Stomach (tissue), 8 donors: ENCODE measurements at regions not wholly inside any gene's neighbourhood (a gene's known extent, or its start where the extent isn't known, plus 50 kb on each side); places are given as distances from the start of the nearest gene placed in this dataset.

Source experiments
- DNase-seq, 2 donors: peaks; one replicate each; pipeline versions ENCODE4 v3.0.0 to v3.0.0-alpha.2; 2013 to 2019
- H3K27ac ChIP-seq, 5 donors: fragments of 200-600 bp in 4 of 5; sonication (generic) in 4 of 5; one replicate each; pipeline ENCODE4 v1.5.1; 2013 to 2019; ENCODE audit warnings: mild to moderate bottlenecking in 1 of 5, moderate library complexity in 1 of 5
- H3K27me3 ChIP-seq, 3 donors: fragments of 200-600 bp; sonication (generic); one replicate each; pipeline ENCODE4 v1.5.1; 2017 to 2019; ENCODE audit warnings: mixed run types in 1 of 3
- H3K36me3 ChIP-seq, 4 donors: fragments of 200-600 bp; sonication (generic); 1 replicate in 3 of 4; 2 replicates in 1 of 4; pipeline ENCODE4 v1.5.1; 2016 to 2019
- H3K4me1 ChIP-seq, 4 donors: fragments of 200-600 bp; sonication (generic); one replicate each; pipeline ENCODE4 v1.5.1; 2016 to 2019
- H3K4me3 ChIP-seq, 4 donors: fragments of 200-600 bp; sonication (generic) in 3 of 4; one replicate each; pipeline ENCODE4 v1.5.1; 2016 to 2019; ENCODE audit warnings: mild to moderate bottlenecking in 1 of 4
- H3K9me3 ChIP-seq, 4 donors: fragments of 200-600 bp; sonication (generic); one replicate each; pipeline ENCODE4 v1.5.1; 2016 to 2019
- EP300 ChIP-seq: sonication (generic); formaldehyde crosslinking; IDR thresholded peaks from one replicate; pipeline ENCODE4 v1.6.1; 2017; ENCODE audit warnings: antibody characterized with exemption
- POLR2A ChIP-seq, 4 donors: fragments of 450-650 bp; IDR thresholded peaks; one replicate each; pipeline ENCODE4 v1.6.1; 2016; ENCODE audit warnings: antibody characterized with exemption in 4 of 4, control low read depth in 2 of 4, mild to moderate bottlenecking in 1 of 4, moderate library complexity in 1 of 4
- POLR2AphosphoS5 ChIP-seq, 3 donors: sonication (generic); formaldehyde crosslinking; IDR thresholded peaks; one replicate each; pipeline ENCODE4 v1.6.1; 2016; ENCODE audit warnings: antibody characterized with exemption in 3 of 3
- WGBS, 5 donors: extraction: QIAGEN DNeasy Blood & Tissue Kit in 3 of 5; methylation state at CpG; one replicate each; pipeline versions ENCODE4 v1.1.5 to v1.1.7; 2013 to 2018; 5-methylcytosine and 5-hydroxymethylcytosine counted together
- intact Hi-C: fragments of 100-400 bp; cut with DNase I; formaldehyde crosslinking; loops from one replicate; pipeline ENCODE4 v1.15.1; 2023; ENCODE audit warnings: low total_unique reads
- TF ChIP-seq, protein P1 (sequence below), 7 experiments: fragments of 450-650 bp in 4 of 7; fragments of 200-600 bp in 3 of 7; sonication (generic) in 3 of 7; IDR thresholded peaks; one replicate each; pipeline ENCODE4 v1.5.1; 2016 to 2019; ENCODE audit warnings: antibody characterized with exemption in 7 of 7, control low read depth in 2 of 7, mild to moderate bottlenecking in 1 of 7
- donor health status: healthy with polysubstance abuse.
- donor health status: Bipolar disorder and iron deficiency.
- donor health status: healthy.

DNA sequence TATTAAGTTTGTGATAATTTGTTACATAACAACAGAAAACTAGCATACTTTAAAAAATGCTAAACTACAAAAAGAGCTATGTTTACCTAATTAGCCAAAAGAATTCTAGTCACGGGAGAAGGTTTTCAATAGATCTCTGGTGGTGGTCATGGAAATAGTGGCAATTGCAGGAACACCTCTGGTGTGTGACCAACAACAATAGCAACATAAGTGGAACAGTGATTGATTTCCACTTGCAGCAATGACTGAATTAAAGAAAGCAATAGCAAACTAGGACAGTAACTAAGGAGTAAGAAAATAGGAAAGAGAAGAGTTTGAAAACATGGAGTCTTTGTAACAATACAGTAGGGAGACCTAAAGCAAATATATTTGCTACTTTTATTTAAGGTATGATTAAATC lies 171.3 kb upstream of the ADGRL4 start:
- Histone ChIP-seq H3K9me3 (peaks cover 0 to 20% (median 7%) of the 10 kb centered on the region in 4 donors), H3K36me3 (no peaks in the 10 kb centered on the region), H3K4me3 (no peak overlapping the region), H3K4me1 (no peaks in the 10 kb centered on the region), H3K27ac (no peak overlapping the region), H3K27me3 (no peaks in the 10 kb centered on the region)
- WGBS, 5 donors, result 79 to 89% (median 86%) methylated on average over 1 of the region's 1 CpG
- TF ChIP-seq, protein P1, sequence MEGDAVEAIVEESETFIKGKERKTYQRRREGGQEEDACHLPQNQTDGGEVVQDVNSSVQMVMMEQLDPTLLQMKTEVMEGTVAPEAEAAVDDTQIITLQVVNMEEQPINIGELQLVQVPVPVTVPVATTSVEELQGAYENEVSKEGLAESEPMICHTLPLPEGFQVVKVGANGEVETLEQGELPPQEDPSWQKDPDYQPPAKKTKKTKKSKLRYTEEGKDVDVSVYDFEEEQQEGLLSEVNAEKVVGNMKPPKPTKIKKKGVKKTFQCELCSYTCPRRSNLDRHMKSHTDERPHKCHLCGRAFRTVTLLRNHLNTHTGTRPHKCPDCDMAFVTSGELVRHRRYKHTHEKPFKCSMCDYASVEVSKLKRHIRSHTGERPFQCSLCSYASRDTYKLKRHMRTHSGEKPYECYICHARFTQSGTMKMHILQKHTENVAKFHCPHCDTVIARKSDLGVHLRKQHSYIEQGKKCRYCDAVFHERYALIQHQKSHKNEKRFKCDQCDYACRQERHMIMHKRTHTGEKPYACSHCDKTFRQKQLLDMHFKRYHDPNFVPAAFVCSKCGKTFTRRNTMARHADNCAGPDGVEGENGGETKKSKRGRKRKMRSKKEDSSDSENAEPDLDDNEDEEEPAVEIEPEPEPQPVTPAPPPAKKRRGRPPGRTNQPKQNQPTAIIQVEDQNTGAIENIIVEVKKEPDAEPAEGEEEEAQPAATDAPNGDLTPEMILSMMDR (IDR thresholded peaks at IDR 0.05), result no peak
- TF ChIP-seq POLR2A (IDR thresholded peaks at IDR 0.05) (no peak), POLR2AphosphoS5 (IDR thresholded peaks at IDR 0.05) (no peak), EP300 (no peak)
- intact Hi-C loops, result no loop called here
- DNase-seq, result no peak

GRCh38 chr1:79161077-79161476 lies 154.5 kb upstream of the ADGRL4 start:
- DNase-seq, result peak in 1 of 2 donors; percentile 6
- Histone ChIP-seq H3K9me3 (peaks cover 0 to 7% (median 4%) of the 10 kb centered on the region in 4 donors), H3K27me3 (no peaks in the 10 kb centered on the region), H3K4me3 (no peak overlapping the region), H3K4me1 (no peaks in the 10 kb centered on the region), H3K27ac (no peak overlapping the region), H3K36me3 (no peaks in the 10 kb centered on the region)
- no peak for TF ChIP-seq POLR2A (IDR thresholded peaks at IDR 0.05)
- no peak for TF ChIP-seq POLR2AphosphoS5 (IDR thresholded peaks at IDR 0.05)
- TF ChIP-seq, protein P1 (IDR thresholded peaks at IDR 0.05), result no peak
- no peak for TF ChIP-seq EP300
- intact Hi-C loops, result no loop called here

GRCh38 chr1:79155991-79156390 lies 149.5 kb upstream of the ADGRL4 start:
- H3K4me3 ChIP-seq, result no peak overlapping the region
- 64 to 79% (median 71%) methylated on average over 1 of the region's 1 CpG for WGBS, 5 donors
- intact Hi-C loops, result no loop called here

DNA sequence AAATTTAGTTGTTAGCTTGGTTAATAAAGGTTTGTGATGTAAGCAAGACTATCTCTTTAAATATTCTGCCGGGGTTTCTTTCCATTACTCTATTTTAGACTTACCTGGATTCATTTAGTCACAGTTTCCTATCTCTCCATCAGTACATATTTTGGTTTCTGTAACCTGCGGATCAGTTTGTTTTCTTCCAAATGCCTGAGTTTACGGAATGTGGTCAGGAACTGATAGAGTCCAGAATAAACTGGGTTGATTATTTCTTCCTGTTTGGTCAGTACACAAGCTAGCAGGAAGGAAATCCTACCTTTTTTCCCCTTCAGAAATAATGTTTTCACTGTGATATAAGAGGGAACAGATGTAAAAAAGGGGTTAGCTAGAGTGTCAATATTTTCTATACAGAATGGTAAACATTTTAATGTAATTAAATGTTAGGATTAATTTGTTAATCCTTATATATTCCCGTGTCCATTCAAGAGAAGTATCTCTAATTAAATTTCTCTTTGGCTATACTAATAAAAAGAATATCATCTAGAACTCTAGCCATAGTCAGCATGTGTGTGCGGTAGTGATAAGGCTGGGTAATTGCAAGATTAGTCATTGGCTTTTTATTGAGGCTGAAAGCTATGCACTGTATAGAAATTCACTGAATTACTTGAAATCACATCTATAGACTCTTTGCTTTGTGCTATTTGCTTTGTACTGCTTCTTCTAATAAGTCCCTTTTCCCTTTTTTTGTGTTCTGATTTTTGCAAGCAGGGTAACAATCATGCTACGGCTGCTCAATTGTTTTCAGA lies 144.7 kb upstream of the ADGRL4 start:
- DNase-seq, result peak in 1 of 2 donors; percentile 14
- H3K36me3 ChIP-seq, result no peaks in the 10 kb centered on the region
- H3K4me3 ChIP-seq, result no peak overlapping the region
- intact Hi-C loops, result no loop called here
- no peak overlapping the region for H3K27ac ChIP-seq
- no peaks in the 10 kb centered on the region for H3K9me3 ChIP-seq
- no peaks in the 10 kb centered on the region for H3K27me3 ChIP-seq
- TF ChIP-seq, protein P1 (IDR thresholded peaks at IDR 0.05), result no peak
- TF ChIP-seq EP300, result no peak
- no peak for TF ChIP-seq POLR2A (IDR thresholded peaks at IDR 0.05)
- no peak for TF ChIP-seq POLR2AphosphoS5 (IDR thresholded peaks at IDR 0.05)
- WGBS, 5 donors, result 23 to 44% (median 30%) methylated on average over 6 of the region's 6 CpGs
- H3K4me1 ChIP-seq, result peaks cover 0 to 8% (median 0%) of the 10 kb centered on the region in 4 donors

More at GRCh38 chr1:79155991-79156390, 149.5 kb upstream of the ADGRL4 start:
- Histone ChIP-seq H3K9me3 (no peaks in the 10 kb centered on the region), H3K4me1 (peaks cover 0 to under 1% (median 0%) of the 10 kb centered on the region in 4 donors), H3K27me3 (no peaks in the 10 kb centered on the region), H3K36me3 (no peaks in the 10 kb centered on the region), H3K27ac (no peak overlapping the region)
- no peak for TF ChIP-seq POLR2A (IDR thresholded peaks at IDR 0.05)
- TF ChIP-seq, protein P1 (IDR thresholded peaks at IDR 0.05), result no peak
- no peak for TF ChIP-seq POLR2AphosphoS5 (IDR thresholded peaks at IDR 0.05)
- no peak for TF ChIP-seq EP300
- DNase-seq, result no peak
